ENCODE measurements at regions not wholly inside any gene's neighbourhood (a gene's known extent, or its start where the extent isn't known, plus 50 kb on each side); places are given as distances from the start of the nearest gene placed in this dataset.

DNA sequence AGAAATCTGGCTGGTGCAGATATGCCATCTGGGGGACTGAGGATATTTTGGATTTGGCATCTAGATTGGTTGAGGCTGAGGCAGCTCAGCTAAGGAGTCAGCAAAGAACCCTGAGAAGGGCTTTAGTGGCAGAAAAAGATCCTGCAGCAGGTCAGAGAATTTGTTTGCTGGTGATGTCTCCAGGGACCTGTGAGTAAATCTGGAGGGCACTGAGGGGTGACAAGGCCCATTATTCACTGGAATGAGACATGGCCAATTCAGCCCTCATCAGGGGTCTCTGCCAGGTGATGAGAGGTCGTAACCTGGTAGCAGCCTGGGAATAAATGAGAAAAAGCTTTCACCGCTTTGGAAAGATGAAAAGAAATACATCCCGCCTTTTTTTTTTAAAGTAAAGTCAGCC is 118.3 kb upstream of the FBXL4 start:
- no peak for TF ChIP-seq GATA2 (IDR thresholded peaks at IDR 0.05; ENCODE audit: low read depth, low read length)
- no peak for TF ChIP-seq GATA3 (IDR thresholded peaks at IDR 0.05; ENCODE audit: low read depth, low read length)

DNA sequence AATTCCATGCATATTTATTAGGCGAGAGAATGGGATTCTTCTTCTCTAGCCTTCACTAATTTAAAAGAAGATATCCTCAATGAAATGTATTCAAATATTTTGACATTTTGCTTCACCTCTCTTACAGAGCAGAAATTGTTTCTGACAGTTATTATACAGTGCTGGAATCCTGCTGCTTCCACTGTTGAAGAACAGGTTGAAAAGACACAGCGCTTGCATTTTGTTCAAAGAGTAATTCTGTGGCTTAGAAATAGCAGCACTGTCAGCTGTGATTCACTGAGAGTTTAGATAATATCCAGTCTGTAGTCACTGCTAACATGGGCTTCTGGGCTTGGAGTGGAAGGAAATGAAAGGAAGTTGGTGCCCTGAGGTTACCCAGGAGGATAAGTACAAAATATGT is 117.1 kb upstream of the FBXL4 start:
- TF ChIP-seq GATA3 (IDR thresholded peaks at IDR 0.05; ENCODE audit: low read depth, low read length) (no peak), GATA2 (IDR thresholded peaks at IDR 0.05; ENCODE audit: low read depth, low read length) (no peak)

- TF ChIP-seq GATA3 (IDR thresholded peaks at IDR 0.05; ENCODE audit: low read depth, low read length) (no peak), GATA2 (IDR thresholded peaks at IDR 0.05; ENCODE audit: low read depth, low read length) (no peak)
These were observed 88.9 kb upstream of the FBXL4 start for GRCh38 chr6:99036672-99037071.

GRCh38 chr6:99032396-99032795 is 84.7 kb upstream of the FBXL4 start:
- TF ChIP-seq GATA3 (IDR thresholded peaks at IDR 0.05; ENCODE audit: low read depth, low read length), result no peak
- no peak for TF ChIP-seq GATA2 (IDR thresholded peaks at IDR 0.05; ENCODE audit: low read depth, low read length)

DNA sequence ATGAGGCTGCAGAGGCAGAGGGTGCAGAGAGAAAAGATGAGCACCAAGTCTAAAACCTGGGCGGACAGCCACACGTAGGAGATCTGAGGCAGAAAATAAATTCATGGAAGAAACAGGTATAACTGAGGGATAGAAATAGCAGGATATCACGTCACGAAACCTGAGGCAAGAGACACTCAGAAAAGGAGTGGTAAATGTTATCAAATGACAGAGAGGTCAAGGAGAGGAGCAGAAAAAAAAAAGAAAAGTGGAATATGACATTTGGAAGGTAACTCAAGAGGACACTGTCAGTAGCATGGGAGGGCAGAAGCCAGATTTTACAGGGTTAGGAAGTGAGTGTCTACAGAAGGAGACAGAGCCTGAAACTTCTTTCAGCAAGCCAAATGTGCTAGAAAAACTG is 84.2 kb upstream of the FBXL4 start:
- TF ChIP-seq GATA2 (IDR thresholded peaks at IDR 0.05; ENCODE audit: low read depth, low read length) (no peak), GATA3 (IDR thresholded peaks at IDR 0.05; ENCODE audit: low read depth, low read length) (no peak)

DNA sequence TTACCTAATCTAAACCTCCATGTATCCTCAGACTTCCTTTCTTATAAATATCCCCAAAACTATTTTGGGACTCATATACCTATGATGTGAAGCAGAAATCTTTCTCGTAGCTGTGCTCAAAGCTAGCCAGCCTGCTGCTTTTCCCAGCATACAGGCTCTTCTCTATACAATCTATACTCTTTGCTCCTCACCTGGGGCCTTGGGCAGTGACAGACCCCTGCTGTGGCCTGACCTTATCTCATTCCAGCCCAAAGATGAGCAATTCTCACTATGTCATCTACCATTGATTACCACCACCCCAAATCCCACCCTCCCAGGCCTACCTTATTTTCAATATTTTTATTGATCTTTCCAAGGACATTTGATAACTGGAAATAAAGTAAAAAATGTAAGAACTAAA is 83.2 kb upstream of the FBXL4 start:
- TF ChIP-seq GATA3 (IDR thresholded peaks at IDR 0.05; ENCODE audit: low read depth, low read length) (no peak), GATA2 (IDR thresholded peaks at IDR 0.05; ENCODE audit: low read depth, low read length) (no peak)

- no peak for TF ChIP-seq GATA2 (IDR thresholded peaks at IDR 0.05; ENCODE audit: low read depth, low read length)
These were observed 78.4 kb upstream of the FBXL4 start for GRCh38 chr6:99026135-99026534.

- TF ChIP-seq GATA2 (IDR thresholded peaks at IDR 0.05; ENCODE audit: low read depth, low read length) (no peak), GATA3 (IDR thresholded peaks at IDR 0.05; ENCODE audit: low read depth, low read length) (no peak)
These were observed 76.3 kb upstream of the FBXL4 start for GRCh38 chr6:99024089-99024488.

DNA sequence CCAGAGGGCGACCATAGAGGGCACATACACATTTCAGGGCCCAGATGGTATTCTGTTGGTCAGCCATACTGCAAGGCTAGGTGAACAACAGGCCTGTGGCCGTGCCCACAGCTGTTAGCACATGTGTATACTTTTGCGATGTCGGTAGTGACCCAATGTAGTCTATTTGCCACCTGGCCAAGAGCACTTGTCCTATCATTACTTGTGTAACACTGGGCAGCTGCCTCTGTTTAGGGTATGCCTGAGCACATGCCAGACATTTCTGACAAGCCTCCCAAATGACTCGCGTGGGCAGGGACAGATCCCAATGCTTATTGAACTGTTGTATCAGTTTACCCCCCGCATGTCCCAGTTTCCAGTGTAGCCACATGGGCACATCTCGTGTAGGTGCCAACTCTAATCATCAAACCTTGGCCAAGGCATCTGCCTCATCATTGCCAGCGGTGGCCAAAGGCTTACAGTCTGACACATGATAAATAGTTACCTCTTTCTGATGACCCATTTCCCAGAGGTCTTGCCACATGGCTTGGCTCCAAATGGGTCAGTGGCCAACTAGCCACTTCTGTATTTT is 74.4 kb upstream of the FBXL4 start:
- TF ChIP-seq GATA2 (IDR thresholded peaks at IDR 0.05; ENCODE audit: low read depth, low read length) (no peak), GATA3 (IDR thresholded peaks at IDR 0.05; ENCODE audit: low read depth, low read length) (no peak)

GRCh38 chr6:99019381-99019780 is 71.6 kb upstream of the FBXL4 start:
- TF ChIP-seq GATA2 (IDR thresholded peaks at IDR 0.05; ENCODE audit: low read depth, low read length), result no peak
- TF ChIP-seq GATA3 (IDR thresholded peaks at IDR 0.05; ENCODE audit: low read depth, low read length), result no peak

DNA sequence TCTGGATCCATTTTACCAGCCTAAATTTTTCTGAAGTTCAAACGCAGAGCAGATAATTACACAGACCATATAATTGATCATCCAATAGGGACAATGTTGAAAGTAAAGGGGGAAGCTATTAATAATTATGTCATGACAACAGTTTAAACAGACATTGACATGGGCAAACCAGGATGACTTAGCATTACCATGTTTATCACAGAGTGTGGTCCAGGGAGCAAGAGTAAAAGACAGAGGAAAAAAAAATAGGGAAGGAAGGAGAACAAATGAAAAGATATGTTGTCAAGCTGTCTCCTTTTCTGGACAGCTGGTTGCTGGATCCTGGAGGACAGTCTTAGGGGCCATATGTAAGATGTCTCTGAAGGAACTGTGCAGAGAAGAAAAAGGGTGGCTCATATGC is 69.4 kb upstream of the FBXL4 start:
- TF ChIP-seq GATA3 (IDR thresholded peaks at IDR 0.05; ENCODE audit: low read depth, low read length) (no peak), GATA2 (IDR thresholded peaks at IDR 0.05; ENCODE audit: low read depth, low read length) (no peak)

GRCh38 chr6:99016355-99016754 is 68.6 kb upstream of the FBXL4 start:
- TF ChIP-seq GATA2 (IDR thresholded peaks at IDR 0.05; ENCODE audit: low read depth, low read length) (no peak), GATA3 (IDR thresholded peaks at IDR 0.05; ENCODE audit: low read depth, low read length) (no peak)

DNA sequence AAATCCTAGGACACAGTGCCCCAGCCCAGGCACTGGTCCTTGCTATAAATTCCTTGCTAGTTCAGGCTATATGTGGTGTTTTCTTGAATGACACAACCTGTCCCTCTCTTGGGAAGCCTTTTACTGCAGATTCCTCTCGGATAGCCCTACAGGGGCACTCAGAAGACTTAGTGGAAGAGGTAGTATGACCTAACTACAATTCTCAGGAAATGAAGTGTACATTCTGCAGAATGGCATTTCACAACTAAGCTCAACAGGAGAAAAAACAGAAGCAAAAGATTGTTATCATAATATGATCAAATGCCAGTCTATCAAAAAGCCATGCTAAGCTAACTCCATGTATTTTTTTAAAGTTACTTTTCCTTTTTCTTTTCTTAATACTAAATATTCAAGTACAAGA is 66.3 kb upstream of the FBXL4 start:
- TF ChIP-seq GATA3 (IDR thresholded peaks at IDR 0.05; ENCODE audit: low read depth, low read length) (peak; percentile 39; the same call in 1 of the 2 replicates), GATA2 (IDR thresholded peaks at IDR 0.05; ENCODE audit: low read depth, low read length) (peak; percentile 32; the same call in 1 of the 2 replicates)

DNA sequence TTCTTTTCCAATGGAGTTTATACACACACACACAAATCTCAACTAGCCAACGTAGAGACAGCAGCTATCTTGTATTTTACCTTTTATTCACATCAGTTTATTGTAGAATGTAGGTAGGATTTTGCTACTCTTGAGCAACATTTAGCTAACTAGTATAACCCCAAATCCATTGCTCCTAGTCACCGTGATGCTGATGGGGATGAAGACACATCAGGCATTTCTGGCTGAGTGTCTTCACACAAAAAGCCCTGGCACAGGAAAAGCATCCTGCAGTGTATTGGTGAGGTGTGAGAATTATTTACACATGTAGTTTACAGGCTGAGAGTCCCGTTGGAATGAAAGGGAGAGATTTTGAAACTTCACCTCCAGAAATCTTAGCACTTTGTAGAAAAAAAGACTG is 65.9 kb upstream of the FBXL4 start:
- TF ChIP-seq GATA2 (IDR thresholded peaks at IDR 0.05; ENCODE audit: low read depth, low read length) (no peak), GATA3 (IDR thresholded peaks at IDR 0.05; ENCODE audit: low read depth, low read length) (no peak)

DNA sequence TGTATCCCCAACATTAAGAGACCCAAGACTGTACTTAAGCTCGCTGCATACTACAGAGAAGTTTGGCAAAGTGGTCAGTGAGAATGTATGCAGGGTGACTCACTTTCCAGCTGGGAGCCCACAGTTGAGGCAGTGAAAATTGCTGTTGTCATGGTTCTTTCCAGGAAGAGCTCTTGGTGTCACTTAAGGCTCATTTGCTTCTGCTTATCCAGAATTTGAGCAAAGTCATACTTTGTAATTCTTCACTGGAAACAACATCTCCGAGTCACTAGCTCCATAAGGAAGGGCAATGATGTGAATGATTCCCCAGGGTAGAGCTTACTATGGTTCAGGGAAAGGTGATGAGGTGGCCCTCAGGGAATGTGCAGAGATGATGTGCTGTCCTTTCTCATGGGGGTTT is 65.4 kb upstream of the FBXL4 start:
- TF ChIP-seq GATA3 (IDR thresholded peaks at IDR 0.05; ENCODE audit: low read depth, low read length) (no peak), GATA2 (IDR thresholded peaks at IDR 0.05; ENCODE audit: low read depth, low read length) (no peak)

- no peak for TF ChIP-seq GATA2 (IDR thresholded peaks at IDR 0.05; ENCODE audit: low read depth, low read length)
- no peak for TF ChIP-seq GATA3 (IDR thresholded peaks at IDR 0.05; ENCODE audit: low read depth, low read length)
These were observed 63.4 kb upstream of the FBXL4 start for GRCh38 chr6:99011151-99011550.

Measured in SH-SY5Y (cell line).